ENCODE measurements at regions not wholly inside any gene's neighbourhood (a gene's known extent, or its start where the extent isn't known, plus 50 kb on each side); places are given as distances from the start of the nearest gene placed in this dataset.

- no peak for TF ChIP-seq CTCF (IDR thresholded peaks at IDR 0.05)
- no peak for TF ChIP-seq POLR2A (IDR thresholded peaks at IDR 0.05)
Observed at GRCh38 chr4:44038811-44039210, 409.8 kb downstream of the KCTD8 start.

Data from uterus (tissue), 2 donors.